Myocyte (in vitro differentiated cells): ENCODE measurements at regions not wholly inside any gene's neighbourhood (a gene's known extent, or its start where the extent isn't known, plus 50 kb on each side); places are given as distances from the start of the nearest gene placed in this dataset.
"Not testable (repeated sequence)": the region's sequence is repeated elsewhere in the genome, so short reads cannot be mapped to it uniquely, and the experiment has no call there.

Experiments
- DNase-seq: peaks from one replicate; pipeline ENCODE4 v3.0.0-alpha.2; 2012; ENCODE audit warnings: low read depth

DNA sequence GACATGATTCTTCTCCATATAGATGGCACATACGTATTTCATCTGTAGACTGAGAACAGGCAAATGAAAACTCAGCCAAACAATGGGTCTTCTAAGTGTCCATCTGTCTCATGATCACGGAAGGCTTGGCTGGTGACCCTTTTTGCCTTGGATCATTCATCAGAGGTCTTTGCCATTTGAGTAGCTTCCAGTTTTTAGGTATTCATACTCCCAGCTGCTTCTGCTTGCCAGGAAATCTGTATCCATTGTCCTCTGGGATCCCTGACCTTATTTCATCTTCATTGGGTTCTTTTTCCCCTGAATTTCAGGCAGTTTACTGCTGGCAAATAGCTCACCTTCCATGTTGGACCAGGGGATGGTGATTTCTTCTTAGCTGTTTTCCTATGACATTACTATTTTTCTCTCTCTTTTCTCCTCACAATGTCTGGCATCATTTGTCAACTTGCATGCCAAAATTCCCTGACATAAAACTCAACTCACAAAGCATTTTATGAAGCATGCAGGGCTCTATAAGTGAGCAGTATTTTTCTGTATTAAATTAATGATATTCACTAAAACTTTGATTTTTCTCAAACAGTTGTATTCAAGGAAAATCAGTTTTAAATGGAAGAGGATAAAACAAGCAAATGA lies 241.2 kb downstream of the DNAJB9 start:
- no peak for DNase-seq

DNA sequence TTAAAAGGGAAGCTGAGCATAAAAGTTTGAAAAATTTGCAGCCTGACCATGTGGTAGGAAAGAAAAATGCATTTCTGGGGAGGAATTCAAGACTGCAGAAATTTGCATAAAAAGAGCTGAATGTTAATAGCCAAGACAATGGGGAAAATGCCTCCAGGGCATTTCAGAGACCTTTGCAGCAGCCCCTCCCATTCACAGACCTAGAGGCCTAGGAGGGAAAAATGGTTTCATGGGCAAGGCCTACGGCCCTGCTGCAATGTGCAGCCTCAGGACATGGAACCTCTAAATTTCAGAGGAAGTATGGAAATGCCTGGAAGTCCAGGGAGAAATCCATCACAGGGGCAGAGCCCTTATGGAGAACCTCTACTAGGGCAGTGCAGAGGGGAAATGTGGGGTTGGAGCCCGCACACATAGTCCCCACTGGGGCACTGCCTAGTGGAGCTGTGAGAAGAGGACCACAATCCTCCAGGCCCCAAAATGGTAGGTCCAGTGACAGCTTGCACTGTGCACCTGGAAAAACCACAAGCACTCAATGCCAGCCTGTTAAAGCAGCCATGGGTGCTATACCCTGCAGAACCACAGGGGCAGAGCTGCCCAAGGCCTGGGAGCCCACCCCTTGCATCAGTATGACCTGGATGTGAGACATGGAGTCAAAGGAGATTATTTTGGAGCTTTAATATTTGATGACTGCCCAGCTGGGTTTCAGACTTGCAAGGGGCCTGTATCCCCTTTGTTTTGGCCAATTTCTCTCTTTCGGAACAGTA lies 243.8 kb downstream of the DNAJB9 start:
- no peak for DNase-seq

GRCh38 chr7:108815815-108816214 lies 246.1 kb downstream of the DNAJB9 start:
- DNase-seq: no peak

DNA sequence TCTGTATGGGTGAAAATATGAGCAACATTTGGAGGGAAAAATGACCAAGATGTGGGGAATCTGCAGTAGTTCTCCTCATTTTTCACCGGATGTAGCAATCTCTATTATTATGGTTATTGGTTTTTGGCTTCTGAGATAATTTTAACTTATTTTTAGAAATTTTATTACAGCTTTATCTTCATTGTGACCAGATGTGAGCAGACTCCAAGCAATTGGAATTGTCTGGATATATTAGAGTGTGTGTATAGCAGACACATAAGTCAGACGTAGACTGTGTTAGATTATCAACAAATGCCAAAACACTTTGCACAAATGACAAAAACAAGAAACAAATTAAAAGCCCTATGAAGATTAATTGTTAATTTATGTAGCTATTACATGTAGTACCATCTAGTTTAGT lies 249.1 kb downstream of the DNAJB9 start:
- DNase-seq: no peak

DNA sequence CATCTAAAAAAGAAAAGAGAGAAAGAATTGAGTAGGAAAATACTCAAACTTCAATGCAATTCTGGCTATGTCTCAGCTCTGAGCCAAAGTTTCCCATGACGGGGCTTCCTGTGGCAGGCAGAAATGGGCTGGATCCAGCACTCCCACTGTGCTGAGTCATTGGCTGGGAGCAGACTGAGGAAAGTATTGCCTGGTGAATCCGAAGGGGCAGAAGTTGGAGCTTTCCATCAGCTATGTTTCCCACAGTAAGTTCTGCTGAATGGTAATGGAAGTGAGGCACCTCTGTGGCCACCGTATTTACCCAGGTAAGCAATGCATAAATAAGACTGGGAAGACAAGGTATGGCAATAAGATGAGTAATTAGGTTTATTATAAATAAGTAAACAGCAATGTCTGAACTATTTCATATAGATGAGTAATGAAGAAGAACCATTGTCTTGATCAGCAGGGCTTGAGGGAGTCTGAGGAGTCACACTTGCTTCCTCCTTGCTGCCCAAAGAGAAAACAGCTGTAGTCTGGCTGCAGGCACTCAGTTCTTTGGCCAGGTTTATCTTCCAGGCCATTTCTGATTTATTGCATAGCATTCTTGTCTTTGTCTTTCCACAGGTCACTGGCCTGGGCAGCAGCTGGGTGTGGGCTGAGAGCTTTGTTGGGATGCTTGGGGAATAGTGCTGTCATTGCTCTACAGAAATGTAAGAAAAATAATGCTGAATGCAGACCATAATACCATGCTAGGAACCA lies 255.3 kb downstream of the DNAJB9 start:
- DNase-seq: no peak

DNA sequence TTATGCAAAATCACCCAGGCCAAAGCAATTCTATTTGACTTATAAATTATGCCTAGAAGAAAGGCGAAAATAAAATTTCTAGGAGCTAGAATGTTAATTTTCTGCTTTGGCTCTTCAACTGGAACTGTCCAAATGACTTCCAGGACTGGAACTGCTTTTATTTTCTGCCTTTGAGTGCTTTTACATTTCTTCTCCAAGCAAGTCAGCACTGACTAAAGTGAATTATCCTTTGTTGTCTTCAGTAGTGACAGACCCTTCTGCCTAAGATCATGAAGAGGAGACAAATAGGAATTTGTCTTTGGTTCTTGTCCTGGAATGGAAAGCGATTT lies 255.9 kb downstream of the DNAJB9 start:
- DNase-seq: no peak

GRCh38 chr7:108836256-108836655 lies 266.6 kb downstream of the DNAJB9 start:
- DNase-seq: no peak

DNA sequence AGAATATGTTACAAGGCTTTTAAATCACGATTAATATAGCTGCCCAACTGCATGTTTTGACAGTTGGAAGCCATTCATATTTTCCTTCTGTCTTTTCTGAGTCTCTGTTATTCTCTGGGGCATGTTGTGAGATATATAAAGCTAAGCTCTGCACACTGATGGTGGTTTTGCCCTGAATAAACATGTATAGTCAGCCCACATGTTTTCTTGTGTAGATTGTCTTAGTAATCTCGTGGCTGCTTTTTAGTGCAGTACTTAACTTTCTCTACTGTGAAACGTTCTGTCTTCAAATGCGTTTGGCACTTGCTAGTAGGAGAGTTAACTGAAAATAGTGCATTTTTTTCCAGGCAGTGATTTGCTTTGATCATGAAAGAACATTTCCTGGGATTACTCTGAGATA lies 268.5 kb downstream of the DNAJB9 start:
- DNase-seq: no peak

- no peak for DNase-seq
These were observed 269.4 kb downstream of the DNAJB9 start for GRCh38 chr7:108839076-108839475.

DNA sequence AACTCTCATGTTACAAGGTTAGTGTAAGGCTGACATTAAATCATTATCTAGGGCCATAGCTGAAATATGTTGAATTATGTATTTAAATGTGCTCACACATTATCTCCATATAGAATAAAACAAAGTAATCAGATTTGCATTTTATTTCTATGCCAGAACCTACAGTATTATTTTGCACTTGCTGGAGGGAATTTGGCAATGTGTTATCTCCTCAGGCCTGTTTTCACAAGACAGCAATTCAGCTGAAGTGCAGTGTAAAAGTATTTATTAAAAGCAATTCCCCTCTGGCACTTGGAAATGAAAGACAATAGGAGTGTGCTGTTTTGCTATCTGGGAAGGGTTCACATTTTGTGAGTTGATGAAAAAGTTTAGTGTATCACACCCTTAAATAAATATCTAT lies 276.3 kb downstream of the DNAJB9 start:
- DNase-seq: no peak

GRCh38 chr7:108846471-108846870 lies 276.8 kb downstream of the DNAJB9 start:
- DNase-seq: no peak

DNA sequence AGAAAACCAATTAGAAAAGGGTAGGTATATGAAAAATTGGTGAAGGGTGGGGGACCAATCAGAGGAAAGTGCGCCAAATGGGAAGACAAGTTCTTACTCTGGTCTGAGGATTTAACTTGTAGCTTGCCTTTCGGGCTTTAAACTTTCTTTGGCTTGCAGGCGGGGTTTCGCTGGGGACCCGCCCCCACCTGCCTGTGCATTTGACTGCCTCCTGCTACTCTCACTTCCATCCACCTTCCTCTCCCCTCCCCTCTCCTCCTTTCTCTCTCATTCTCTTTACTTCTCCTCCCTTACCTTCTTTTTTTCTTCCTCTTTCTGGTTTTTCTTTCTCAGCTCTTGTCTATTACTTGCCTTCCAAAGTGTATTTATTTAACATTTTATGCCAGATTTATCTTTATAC lies 278.8 kb downstream of the DNAJB9 start:
- no peak for DNase-seq

GRCh38 chr7:108860615-108861014 lies 290.9 kb downstream of the DNAJB9 start:
- DNase-seq: no peak

DNA sequence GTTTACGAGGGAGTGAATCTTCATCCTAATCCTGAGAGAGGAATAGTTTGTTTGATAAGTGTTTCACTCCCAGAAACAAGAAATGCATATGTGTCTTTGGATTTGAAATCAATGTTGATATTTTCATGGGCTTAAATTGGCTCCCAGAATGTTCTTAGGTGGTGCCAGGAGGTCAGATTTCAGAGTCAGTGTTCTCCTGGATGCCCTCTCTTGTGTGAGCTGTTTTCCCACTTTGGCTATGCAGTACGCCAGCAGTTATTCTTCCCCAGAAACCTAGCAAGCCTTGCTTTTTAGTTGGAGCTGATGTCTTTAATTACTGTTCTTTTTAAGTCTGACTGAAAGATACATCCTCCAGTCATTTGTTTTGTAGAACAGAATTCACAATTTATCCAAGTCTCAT lies 291.4 kb downstream of the DNAJB9 start:
- DNase-seq: no peak

- DNase-seq: no peak
These were observed 293.7 kb downstream of the DNAJB9 start for GRCh38 chr7:108863227-108863848.

DNA sequence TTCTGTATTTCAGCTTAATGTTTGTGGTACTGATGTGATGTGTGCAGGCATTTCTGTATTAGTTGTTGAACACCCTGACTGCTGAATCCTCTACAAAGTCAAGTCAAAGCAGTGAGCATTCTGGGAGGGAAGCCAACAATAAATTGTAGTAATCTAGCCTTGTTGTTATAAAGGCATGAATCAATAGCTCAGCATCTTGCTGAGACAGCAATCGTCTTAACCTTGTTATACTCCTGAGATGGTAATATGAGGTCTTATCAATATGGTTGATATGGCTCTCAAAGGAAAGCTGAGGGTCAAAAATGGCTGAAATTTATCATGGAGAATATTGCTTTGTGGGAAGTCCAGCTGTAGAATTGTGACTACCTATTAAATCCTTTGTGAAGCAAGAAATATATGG lies 299.4 kb downstream of the DNAJB9 start:
- DNase-seq: no peak

DNA sequence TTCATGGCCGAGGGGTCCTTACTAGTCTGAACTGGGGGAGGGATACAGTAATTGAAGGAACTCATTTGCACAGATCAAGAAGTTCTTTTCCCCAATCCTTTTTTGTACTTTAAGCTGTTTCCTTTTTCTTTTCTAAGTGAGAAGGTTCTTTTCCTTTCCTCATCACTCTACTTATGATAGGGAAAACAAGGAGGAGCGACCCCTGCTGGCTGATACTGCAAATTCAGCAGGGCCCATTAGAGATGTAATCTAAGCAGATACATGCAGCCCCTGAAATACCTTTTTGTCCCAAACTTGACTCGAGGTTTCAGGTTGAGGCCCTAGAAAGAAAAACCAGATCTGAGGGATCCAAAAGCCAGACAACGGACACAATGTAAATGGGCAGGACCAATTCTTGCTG lies 305.5 kb downstream of the DNAJB9 start:
- DNase-seq: no peak

DNA sequence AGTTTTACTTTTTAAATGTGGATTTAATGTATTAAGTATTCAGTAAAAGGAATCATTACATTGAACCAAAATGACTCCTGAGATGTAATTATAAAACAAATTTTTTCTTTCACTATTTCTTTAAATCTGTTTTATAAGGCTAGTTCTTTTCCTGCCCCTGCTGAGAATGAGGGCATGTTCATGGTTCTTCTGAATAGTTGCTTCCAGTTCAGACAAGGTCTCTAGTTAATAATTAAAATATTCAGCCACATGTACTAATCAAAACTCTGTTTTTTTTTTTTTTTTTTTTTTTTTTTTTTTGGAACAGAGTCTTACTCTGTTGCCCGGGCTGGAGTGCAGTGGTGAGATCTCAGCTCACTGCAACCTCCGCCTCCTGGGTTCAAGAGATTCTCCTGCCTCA lies 321.2 kb downstream of the DNAJB9 start:
- DNase-seq: no peak

- DNase-seq: no peak
These were observed 338.8 kb downstream of the DNAJB9 start for GRCh38 chr7:108908456-108908855.

GRCh38 chr7:108911016-108911415 lies 341.3 kb downstream of the DNAJB9 start:
- no peak for DNase-seq

DNA sequence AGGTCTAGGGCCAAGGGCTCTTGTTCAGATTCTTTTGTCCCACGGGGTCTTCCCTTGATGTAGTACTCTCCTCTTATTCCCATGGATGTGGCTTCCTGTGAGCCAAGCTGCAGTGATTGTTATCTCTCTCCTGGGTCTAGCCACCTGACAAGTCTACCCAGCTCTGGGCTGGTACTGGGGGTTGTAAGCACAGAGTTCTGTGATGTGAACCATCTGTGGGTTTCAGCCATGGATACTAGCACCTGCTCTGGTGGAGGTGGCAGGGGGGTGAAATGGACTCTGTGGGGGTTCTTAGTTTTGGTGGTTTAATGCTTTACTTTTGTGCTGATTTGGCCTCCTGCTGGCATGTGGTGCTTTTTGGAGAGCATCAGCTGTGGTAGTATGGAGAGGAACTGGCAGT lies 350.8 kb downstream of the DNAJB9 start:
- DNase-seq: no peak

DNA sequence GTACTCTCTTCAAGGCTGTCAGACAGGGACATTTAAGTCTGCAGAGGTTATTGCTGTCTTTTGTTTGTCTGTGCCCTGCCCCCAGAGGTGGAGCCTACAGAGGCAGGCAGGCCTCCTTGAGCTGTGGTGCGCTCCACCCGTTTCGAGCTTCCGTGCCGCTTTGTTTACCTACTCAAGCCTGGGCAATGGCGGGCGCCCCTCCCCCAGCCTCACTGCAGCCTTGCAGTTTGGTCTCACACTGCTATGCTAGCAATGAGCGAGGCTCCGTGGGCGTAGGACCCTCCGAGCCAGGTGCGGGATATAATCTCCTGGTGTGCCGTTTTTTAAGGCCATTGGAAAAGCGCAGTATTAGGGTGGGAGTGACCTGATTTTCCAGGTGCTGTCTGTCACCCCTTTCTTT lies 373.4 kb downstream of the DNAJB9 start:
- DNase-seq: not testable (repeated sequence)
